ENCODE measurements at regions not wholly inside any gene's neighbourhood (a gene's known extent, or its start where the extent isn't known, plus 50 kb on each side); places are given as distances from the start of the nearest gene placed in this dataset.
A peak's percentile ranks its signal among the peaks of the same experiment; 100 is the strongest.

DNA sequence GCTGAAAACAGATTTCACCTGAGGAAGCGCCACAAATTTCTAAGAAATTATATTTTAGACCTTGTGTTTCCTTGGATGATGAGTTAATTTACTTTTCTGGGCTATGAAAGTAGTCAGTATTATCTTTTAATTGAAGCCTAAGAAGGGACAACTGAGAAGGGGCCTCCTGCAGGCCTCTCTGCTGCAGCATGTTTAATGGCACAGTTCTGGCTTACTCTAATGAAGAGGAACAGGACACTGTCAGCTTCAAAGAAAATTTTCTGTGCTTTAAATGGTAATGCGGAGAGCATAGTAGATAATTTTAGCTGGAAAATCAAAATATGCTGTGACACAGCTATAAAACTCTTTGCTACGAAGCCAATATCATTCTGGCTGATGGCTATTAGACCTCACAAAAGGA lies 167.4 kb downstream of the HDGFL1 start:
- Histone ChIP-seq H3K9me2 (ENCODE audit: insufficient read depth, low read length) (no peaks in the 10 kb centered on the region), H3K9me3 (ENCODE audit: low read length) (no peaks in the 10 kb centered on the region), H3F3A (ENCODE audit: insufficient read depth, low read length, poor library complexity, severe bottlenecking) (no peaks in the 10 kb centered on the region), H3K27me3 (ENCODE audit: insufficient read depth, low read depth, low read length) (no peaks in the 10 kb centered on the region), H3K4me3 (ENCODE audit: low read length) (no peak overlapping the region), H2AFZ (ENCODE audit: low read depth, low read length) (no peak overlapping the region), H3K79me2 (replicated peaks; ENCODE audit: insufficient read depth, low read length) (no peaks in the 10 kb centered on the region), H3K9ac (ENCODE audit: low read length) (no peak overlapping the region), H3K27ac (ENCODE audit: low read length) (no peak overlapping the region), H3K4me2 (ENCODE audit: low read length) (no peak overlapping the region), H3K36me3 (ENCODE audit: insufficient read depth, low read length) (no peaks in the 10 kb centered on the region), H4K20me1 (ENCODE audit: insufficient read depth) (no peaks in the 10 kb centered on the region)
- no peak for TF ChIP-seq EZH2 (IDR thresholded peaks at IDR 0.05; ENCODE audit: borderline replicate concordance, insufficient read depth, low read length, poor library complexity, severe bottlenecking)
- TF ChIP-seq REST (IDR thresholded peaks at IDR 0.05; ENCODE audit: borderline replicate concordance) = no peak
- TF ChIP-seq RAD21 (conservative IDR thresholded peaks at IDR 0.05) = no peak
- no peak for TF ChIP-seq SMC3 (conservative IDR thresholded peaks at IDR 0.05; ENCODE audit: poor library complexity)
- no peak for TF ChIP-seq MXI1 (conservative IDR thresholded peaks at IDR 0.05; ENCODE audit: poor library complexity, severe bottlenecking)
- no peak for TF ChIP-seq TAF1 (IDR thresholded peaks at IDR 0.05; ENCODE audit: low read depth)
- TF ChIP-seq, protein P1, sequence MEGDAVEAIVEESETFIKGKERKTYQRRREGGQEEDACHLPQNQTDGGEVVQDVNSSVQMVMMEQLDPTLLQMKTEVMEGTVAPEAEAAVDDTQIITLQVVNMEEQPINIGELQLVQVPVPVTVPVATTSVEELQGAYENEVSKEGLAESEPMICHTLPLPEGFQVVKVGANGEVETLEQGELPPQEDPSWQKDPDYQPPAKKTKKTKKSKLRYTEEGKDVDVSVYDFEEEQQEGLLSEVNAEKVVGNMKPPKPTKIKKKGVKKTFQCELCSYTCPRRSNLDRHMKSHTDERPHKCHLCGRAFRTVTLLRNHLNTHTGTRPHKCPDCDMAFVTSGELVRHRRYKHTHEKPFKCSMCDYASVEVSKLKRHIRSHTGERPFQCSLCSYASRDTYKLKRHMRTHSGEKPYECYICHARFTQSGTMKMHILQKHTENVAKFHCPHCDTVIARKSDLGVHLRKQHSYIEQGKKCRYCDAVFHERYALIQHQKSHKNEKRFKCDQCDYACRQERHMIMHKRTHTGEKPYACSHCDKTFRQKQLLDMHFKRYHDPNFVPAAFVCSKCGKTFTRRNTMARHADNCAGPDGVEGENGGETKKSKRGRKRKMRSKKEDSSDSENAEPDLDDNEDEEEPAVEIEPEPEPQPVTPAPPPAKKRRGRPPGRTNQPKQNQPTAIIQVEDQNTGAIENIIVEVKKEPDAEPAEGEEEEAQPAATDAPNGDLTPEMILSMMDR (IDR thresholded peaks at IDR 0.05; ENCODE audit: poor library complexity, severe bottlenecking) = no peak
- TF ChIP-seq POLR2AphosphoS5 (IDR thresholded peaks at IDR 0.05) = no peak
- no peak for TF ChIP-seq EP300 (conservative IDR thresholded peaks at IDR 0.05; ENCODE audit: poor library complexity, severe bottlenecking)

- Histone ChIP-seq H3K9me3 (ENCODE audit: low read length) (no peaks in the 10 kb centered on the region), H2AFZ (ENCODE audit: low read depth, low read length) (no peak overlapping the region), H3K9me2 (ENCODE audit: insufficient read depth, low read length) (no peaks in the 10 kb centered on the region), H3K9ac (ENCODE audit: low read length) (no peak overlapping the region), H3K79me2 (replicated peaks; ENCODE audit: insufficient read depth, low read length) (no peaks in the 10 kb centered on the region), H3F3A (ENCODE audit: insufficient read depth, low read length, poor library complexity, severe bottlenecking) (no peaks in the 10 kb centered on the region), H3K27ac (ENCODE audit: low read length) (no peak overlapping the region), H4K20me1 (ENCODE audit: insufficient read depth) (no peaks in the 10 kb centered on the region), H3K4me2 (ENCODE audit: low read length) (no peak overlapping the region), H3K27me3 (ENCODE audit: insufficient read depth, low read depth, low read length) (no peaks in the 10 kb centered on the region), H3K36me3 (ENCODE audit: insufficient read depth, low read length) (no peaks in the 10 kb centered on the region), H3K4me3 (ENCODE audit: low read length) (no peak overlapping the region)
- TF ChIP-seq EP300 (conservative IDR thresholded peaks at IDR 0.05; ENCODE audit: poor library complexity, severe bottlenecking) = no peak
- no peak for TF ChIP-seq MXI1 (conservative IDR thresholded peaks at IDR 0.05; ENCODE audit: poor library complexity, severe bottlenecking)
- no peak for TF ChIP-seq EZH2 (IDR thresholded peaks at IDR 0.05; ENCODE audit: borderline replicate concordance, insufficient read depth, low read length, poor library complexity, severe bottlenecking)
- TF ChIP-seq POLR2AphosphoS5 (IDR thresholded peaks at IDR 0.05) = no peak
- TF ChIP-seq, protein P1 (IDR thresholded peaks at IDR 0.05; ENCODE audit: poor library complexity, severe bottlenecking) = peak; percentile 69
- no peak for TF ChIP-seq TAF1 (IDR thresholded peaks at IDR 0.05; ENCODE audit: low read depth)
- TF ChIP-seq SMC3 (conservative IDR thresholded peaks at IDR 0.05; ENCODE audit: poor library complexity) = peak; percentile 76
- peak; percentile 78 for TF ChIP-seq RAD21 (conservative IDR thresholded peaks at IDR 0.05)
- TF ChIP-seq REST (IDR thresholded peaks at IDR 0.05; ENCODE audit: borderline replicate concordance) = no peak
These were observed 168.0 kb downstream of the HDGFL1 start for GRCh38 chr6:22737331-22737730.

Data from neural cell (in vitro differentiated cells).